ENCODE measurements at regions not wholly inside any gene's neighbourhood (a gene's known extent, or its start where the extent isn't known, plus 50 kb on each side); places are given as distances from the start of the nearest gene placed in this dataset.
"Not testable (repeated sequence)": the region's sequence is repeated elsewhere in the genome, so short reads cannot be mapped to it uniquely, and the experiment has no call there.

DNA sequence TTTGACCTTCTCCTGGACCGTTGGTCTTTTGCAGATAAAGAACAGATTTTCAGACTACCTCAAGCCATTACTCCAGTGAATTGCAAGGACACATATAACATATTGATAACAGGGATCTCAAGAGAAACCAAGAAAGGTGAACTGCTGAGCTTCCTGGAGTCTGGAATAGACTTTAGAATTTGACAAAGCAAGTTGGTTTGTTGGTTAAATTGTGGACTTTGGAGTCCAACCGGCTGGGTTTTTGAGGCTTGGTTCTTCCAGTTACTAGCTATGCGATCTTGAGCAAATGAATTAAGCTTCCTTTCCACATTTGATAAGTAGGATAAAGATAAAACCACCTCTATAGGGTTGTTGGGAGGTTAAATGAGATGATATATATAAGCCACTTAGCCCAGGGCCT, 233.1 kb downstream of the SHQ1 start:
- no peak overlapping the region for H3K4me3 Mint-ChIP-seq (ENCODE audit: low read depth)
- intact Hi-C loops (cut with micrococcal nuclease): no loop called here
- no peaks in the 10 kb centered on the region for H3K36me3 Mint-ChIP-seq (ENCODE audit: low read depth)
- H3K4me1 Mint-ChIP-seq (ENCODE audit: low read depth): peaks cover 9% of the 10 kb centered on the region
- DNase-seq (ENCODE audit: low spot score): no peak
- H3K27me3 Mint-ChIP-seq (ENCODE audit: low read depth): no peaks in the 10 kb centered on the region
- H3K27ac Mint-ChIP-seq: no peak overlapping the region
- peaks cover 5% of the 10 kb centered on the region for H3K9me3 Mint-ChIP-seq

DNA sequence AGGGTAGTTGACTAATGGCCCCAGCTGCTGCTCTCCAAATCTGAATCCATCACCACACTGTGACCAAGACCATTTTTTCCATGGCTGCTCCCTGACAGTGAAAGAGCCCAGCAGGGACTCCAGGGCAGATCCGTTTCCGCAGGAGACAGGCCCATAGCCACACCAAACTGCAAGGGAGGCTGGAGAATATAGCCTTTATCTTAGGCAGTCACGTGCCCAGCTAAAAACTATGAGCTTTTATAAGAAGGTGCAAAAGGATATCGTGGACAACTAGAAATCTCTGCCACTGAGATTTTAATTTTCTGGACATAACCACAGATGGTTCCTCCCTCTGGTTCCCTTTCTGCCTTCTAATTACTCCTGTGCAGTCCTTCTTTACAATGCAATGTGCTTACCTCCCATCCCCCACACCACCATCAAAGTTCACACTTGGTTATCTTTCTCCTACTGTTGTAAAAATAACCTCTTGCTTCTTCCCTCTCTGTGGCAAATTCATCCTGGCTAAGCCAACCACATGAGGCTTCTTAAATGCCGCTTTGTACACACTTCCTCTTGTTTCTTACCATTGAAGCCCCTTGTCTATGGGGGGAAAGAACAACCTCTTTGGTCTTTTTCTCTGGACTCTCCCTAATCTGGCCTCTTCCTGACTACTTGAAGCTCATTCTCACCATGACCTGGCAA, 233.7 kb downstream of the SHQ1 start:
- Mint-ChIP-seq H3K36me3 (ENCODE audit: low read depth) (no peaks in the 10 kb centered on the region), H3K27me3 (ENCODE audit: low read depth) (no peaks in the 10 kb centered on the region), H3K4me3 (ENCODE audit: low read depth) (no peak overlapping the region), H3K27ac (no peak overlapping the region), H3K4me1 (ENCODE audit: low read depth) (peaks cover 9% of the 10 kb centered on the region), H3K9me3 (peaks cover 5% of the 10 kb centered on the region)
- no peak for DNase-seq (ENCODE audit: low spot score)
- intact Hi-C loops (cut with micrococcal nuclease): no loop called here

DNA sequence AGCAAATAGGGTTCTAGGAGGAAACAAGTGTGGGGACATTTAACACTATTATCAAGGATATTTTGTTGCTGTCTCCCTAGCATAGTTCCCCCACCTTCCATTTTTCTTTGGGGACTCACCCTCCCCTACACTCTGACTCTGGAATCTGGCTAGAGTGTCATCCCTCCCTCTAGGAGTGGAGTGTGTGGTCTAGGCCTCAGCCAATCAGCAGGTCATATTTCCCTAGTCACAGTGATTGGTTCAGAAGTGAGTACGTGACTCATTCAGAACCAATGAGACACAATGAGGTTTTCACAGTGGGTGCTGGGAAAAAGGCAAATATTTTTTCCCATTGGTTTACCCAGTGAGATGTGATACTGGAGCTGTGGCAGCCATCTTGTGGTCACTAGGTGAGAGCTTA, 234.4 kb downstream of the SHQ1 start:
- no peaks in the 10 kb centered on the region for H3K27me3 Mint-ChIP-seq (ENCODE audit: low read depth)
- no peak for DNase-seq (ENCODE audit: low spot score)
- intact Hi-C loops (cut with micrococcal nuclease): no loop called here
- no peak overlapping the region for H3K4me3 Mint-ChIP-seq (ENCODE audit: low read depth)
- no peaks in the 10 kb centered on the region for H3K36me3 Mint-ChIP-seq (ENCODE audit: low read depth)
- peaks cover 9% of the 10 kb centered on the region for H3K4me1 Mint-ChIP-seq (ENCODE audit: low read depth)
- no peak overlapping the region for H3K27ac Mint-ChIP-seq
- peaks cover 5% of the 10 kb centered on the region for H3K9me3 Mint-ChIP-seq

DNA sequence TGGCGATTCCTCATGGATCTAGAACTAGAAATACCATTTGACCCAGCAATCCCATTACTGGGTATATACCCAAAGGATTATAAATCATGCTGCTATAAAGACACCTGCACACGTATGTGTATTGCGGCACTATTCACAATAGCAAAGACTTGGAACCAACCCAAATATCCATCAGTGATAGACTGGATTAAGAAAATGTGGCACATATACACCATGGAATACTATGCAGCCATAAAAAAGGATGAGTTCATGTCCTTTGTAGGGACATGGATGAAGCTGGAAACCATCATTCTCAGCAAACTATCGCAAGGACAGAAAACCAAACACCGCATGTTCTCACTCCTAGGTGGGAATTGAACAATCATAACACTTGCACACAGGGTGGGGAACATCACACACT, 239.1 kb downstream of the SHQ1 start:
- intact Hi-C loops (cut with micrococcal nuclease); H3K4me1 Mint-ChIP-seq (ENCODE audit: low read depth); H3K27ac Mint-ChIP-seq; H3K27me3 Mint-ChIP-seq (ENCODE audit: low read depth); DNase-seq (ENCODE audit: low spot score); H3K36me3 Mint-ChIP-seq (ENCODE audit: low read depth); H3K9me3 Mint-ChIP-seq; H3K4me3 Mint-ChIP-seq (ENCODE audit: low read depth): not testable (repeated sequence)

DNA sequence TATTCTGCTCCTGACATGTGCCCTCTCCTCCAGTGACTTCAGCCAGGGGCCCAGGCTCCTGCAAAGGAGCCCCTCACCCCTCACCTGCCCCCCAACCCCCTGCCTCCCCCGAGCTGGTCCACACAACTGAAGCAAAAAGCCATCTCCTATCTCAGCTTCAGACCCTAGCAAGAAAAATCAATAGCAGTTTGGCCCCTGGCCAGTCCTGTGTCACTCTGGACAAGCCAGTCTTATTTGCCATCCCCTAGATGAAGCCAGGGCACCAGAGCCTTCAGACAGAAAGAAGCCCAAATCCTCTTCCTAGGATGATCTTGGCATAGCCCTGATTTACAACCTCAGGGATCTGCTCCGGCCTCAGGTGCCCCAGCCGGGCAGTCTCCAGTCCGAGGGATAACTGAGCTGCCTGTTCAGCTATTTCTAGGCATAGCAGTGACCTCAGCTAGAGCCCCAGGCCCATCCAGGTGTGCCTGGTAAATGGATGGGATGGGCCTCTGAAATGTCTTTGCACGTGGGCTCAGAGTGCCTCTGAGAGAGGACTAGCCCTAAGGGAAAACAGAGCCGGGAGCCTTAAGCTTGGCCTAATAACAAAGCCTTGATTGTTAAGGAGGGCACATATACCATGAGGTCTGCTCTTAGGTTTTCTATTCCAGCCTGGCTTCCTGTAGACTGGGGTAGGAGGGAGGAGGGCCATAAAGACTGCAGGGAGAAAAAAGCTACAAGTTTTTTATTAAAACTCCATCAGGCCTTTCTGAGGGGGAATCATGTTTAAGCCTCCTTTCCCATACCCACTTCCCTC, 242.0 kb downstream of the SHQ1 start:
- no peak overlapping the region for H3K27ac Mint-ChIP-seq
- no peak for DNase-seq (ENCODE audit: low spot score)
- H3K4me1 Mint-ChIP-seq (ENCODE audit: low read depth): no peaks in the 10 kb centered on the region
- no peaks in the 10 kb centered on the region for H3K36me3 Mint-ChIP-seq (ENCODE audit: low read depth)
- no peaks in the 10 kb centered on the region for H3K9me3 Mint-ChIP-seq
- H3K4me3 Mint-ChIP-seq (ENCODE audit: low read depth): no peak overlapping the region
- H3K27me3 Mint-ChIP-seq (ENCODE audit: low read depth): no peaks in the 10 kb centered on the region
- intact Hi-C loops (cut with micrococcal nuclease): no loop called here

DNA sequence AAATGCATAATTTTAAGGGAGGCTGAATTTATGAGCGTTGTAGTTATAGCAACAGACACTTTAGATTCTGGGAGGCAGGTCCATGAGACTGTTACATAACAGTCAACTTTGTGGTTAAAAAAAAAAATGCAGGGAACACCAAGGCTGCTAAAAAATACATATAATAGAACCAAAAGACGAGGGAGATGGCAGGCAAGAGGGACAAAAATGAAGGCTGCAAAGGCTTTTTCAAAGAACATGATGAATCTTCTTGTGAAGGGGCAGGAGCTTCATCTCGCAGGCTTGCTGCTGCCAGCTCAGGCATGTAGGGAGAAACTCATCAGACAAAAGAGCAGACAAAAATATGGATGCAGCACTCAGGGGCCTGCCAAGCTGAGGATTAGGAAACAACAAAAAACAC, 243.9 kb downstream of the SHQ1 start:
- H3K4me3 Mint-ChIP-seq (ENCODE audit: low read depth): no peak overlapping the region
- intact Hi-C loops (cut with micrococcal nuclease): no loop called here
- no peaks in the 10 kb centered on the region for H3K27me3 Mint-ChIP-seq (ENCODE audit: low read depth)
- H3K9me3 Mint-ChIP-seq: no peaks in the 10 kb centered on the region
- H3K36me3 Mint-ChIP-seq (ENCODE audit: low read depth): no peaks in the 10 kb centered on the region
- no peak for DNase-seq (ENCODE audit: low spot score)
- H3K4me1 Mint-ChIP-seq (ENCODE audit: low read depth): no peaks in the 10 kb centered on the region
- no peak overlapping the region for H3K27ac Mint-ChIP-seq

DNA sequence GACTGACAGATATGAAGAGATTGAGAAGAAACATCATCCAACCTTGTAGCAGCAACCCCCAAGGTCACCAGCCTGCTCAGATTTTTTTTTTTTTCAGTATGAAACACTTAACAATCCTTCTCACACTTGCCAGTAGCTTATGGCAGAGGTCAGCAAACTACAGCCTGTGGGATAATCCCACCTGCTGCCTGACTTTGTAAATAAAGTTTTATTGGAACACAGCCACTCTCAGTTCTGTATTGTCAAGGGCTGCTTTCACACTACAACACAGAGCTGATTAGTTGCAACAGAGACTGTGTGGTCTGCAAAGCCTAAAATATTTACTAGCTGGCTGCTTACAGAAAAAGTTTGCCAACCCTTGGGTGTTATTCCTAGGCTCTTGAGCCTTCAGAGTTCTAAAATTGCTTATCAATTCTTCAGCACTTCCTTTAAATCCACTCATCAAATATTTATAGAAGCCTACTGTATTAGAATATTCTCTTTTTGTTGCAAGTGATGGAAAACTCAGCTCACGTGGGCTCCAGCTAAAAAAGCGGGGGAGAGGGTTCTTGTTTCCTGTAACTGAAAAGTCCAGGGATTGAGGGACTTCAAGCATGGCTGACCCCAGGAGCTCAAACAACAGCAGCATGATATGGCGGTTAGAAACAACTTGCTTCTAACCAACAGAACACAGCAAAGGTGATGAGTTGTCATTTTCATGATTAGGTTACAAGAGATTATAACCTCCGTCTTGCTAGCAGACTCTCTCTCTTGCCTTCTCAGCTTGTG, 246.1 kb downstream of the SHQ1 start:
- Mint-ChIP-seq H3K9me3 (no peaks in the 10 kb centered on the region), H3K27me3 (ENCODE audit: low read depth) (no peaks in the 10 kb centered on the region), H3K36me3 (ENCODE audit: low read depth) (no peaks in the 10 kb centered on the region), H3K27ac (no peak overlapping the region), H3K4me1 (ENCODE audit: low read depth) (peaks cover 6% of the 10 kb centered on the region), H3K4me3 (ENCODE audit: low read depth) (no peak overlapping the region)
- no peak for DNase-seq (ENCODE audit: low spot score)
- intact Hi-C loops (cut with micrococcal nuclease): no loop called here

DNA sequence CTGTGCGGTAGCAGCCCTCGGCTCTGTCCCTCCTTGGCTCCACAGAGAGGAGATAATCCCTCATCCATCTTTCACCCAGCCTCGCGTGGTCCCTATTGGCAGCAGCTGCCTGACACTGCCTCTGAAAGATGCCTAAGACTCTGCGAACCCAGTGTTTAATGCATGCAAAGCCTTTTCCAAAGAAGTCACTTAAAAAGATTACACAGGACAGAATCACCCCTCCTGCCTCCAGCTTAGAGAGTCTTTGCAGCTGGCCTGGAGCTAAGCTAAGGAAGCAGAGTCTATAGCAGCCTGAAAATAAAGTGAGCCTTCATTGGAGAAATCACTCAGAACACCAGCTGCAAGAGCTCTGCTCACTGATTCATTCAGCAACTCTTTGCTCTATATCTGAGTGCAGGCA, 247.2 kb downstream of the SHQ1 start:
- intact Hi-C loops (cut with micrococcal nuclease): no loop called here
- H3K9me3 Mint-ChIP-seq: no peaks in the 10 kb centered on the region
- H3K4me3 Mint-ChIP-seq (ENCODE audit: low read depth): no peak overlapping the region
- no peaks in the 10 kb centered on the region for H3K36me3 Mint-ChIP-seq (ENCODE audit: low read depth)
- no peaks in the 10 kb centered on the region for H3K27me3 Mint-ChIP-seq (ENCODE audit: low read depth)
- no peak overlapping the region for H3K27ac Mint-ChIP-seq
- no peak for DNase-seq (ENCODE audit: low spot score)
- peaks cover 7% of the 10 kb centered on the region for H3K4me1 Mint-ChIP-seq (ENCODE audit: low read depth)

DNA sequence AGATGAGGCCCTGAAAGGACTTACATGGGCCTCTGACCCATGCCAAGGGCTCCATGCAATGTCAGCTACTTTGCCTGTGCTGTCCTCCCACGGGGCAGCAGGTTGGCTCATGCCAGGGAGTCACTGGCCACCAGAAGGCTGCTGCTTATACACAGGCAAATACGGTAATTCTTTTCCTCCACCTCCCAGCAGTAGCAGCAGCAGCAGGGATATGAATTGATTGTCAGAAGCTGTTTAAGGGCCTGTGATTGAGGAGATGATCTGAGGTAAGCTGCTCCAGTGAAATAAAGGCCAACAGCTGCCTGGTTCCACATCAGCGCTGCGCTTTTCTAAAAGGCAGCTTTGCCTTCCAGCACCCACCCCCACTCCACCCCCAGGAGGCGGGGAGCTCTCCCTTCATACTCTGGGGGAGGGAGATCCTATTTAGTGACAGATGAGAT, 250.5 kb downstream of the SHQ1 start:
- Mint-ChIP-seq H3K4me3 (ENCODE audit: low read depth) (no peak overlapping the region), H3K27me3 (ENCODE audit: low read depth) (no peaks in the 10 kb centered on the region), H3K9me3 (no peaks in the 10 kb centered on the region), H3K36me3 (ENCODE audit: low read depth) (no peaks in the 10 kb centered on the region), H3K27ac (no peak overlapping the region), H3K4me1 (ENCODE audit: low read depth) (peaks cover 18% of the 10 kb centered on the region)
- intact Hi-C loops (cut with micrococcal nuclease): no loop called here
- DNase-seq (ENCODE audit: low spot score): no peak

DNA sequence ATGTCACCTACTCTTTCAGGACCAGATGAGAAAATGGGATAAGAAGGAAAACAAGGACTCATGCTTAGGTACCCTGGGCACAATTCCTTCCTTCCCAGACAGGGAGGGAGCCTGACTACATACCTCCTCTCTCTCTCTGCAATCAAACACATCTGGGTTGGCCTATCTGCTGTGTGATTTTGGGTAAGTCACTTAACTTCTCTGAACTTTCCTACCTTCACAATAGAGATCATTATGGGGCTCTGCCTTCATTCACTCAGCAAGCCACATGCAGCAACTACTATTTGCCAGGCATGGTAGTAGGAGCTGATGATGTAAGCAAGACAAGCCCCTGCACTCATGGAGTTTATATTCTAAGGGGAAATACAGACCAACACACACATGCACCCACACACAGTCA, 251.2 kb downstream of the SHQ1 start:
- H3K9me3 Mint-ChIP-seq: no peaks in the 10 kb centered on the region
- H3K4me3 Mint-ChIP-seq (ENCODE audit: low read depth): no peak overlapping the region
- H3K27me3 Mint-ChIP-seq (ENCODE audit: low read depth): no peaks in the 10 kb centered on the region
- H3K4me1 Mint-ChIP-seq (ENCODE audit: low read depth): peaks cover 18% of the 10 kb centered on the region
- H3K27ac Mint-ChIP-seq: no peak overlapping the region
- no peaks in the 10 kb centered on the region for H3K36me3 Mint-ChIP-seq (ENCODE audit: low read depth)
- no peak for DNase-seq (ENCODE audit: low spot score)
- intact Hi-C loops (cut with micrococcal nuclease): no loop called here

DNA sequence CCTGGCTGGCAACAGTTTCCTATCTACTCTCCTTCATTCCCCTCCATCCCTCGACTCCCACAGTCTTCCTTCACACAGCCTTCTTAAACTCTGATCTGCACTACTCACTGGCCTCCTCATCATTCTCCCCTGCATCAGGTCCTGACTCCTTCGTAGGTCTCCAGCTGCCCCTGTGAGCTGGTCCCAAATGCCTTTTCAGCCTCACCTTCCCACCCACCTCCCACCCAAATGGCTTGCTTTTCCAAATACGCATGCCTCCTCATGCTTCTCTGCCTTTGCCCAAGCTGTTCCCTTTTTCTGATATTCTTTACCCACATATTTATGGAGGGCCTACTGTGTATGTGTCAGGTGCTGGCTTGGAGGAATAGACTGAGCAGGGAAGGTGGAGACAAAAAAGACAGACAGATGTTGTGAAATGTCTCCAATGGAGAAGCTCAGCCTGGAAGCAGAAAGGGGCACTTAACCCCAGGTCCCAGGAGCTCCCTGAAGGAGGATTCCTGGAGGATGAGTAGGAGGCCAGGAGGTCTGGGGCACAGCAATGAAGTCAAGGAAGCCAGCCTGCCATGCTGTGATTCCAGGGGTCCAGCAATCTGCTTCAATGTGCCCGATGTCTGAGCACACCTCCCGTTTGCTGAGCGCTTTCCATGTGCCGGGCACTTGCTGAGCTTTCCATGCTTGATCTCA, 252.2 kb downstream of the SHQ1 start:
- H3K4me3 Mint-ChIP-seq (ENCODE audit: low read depth): no peak overlapping the region
- no peaks in the 10 kb centered on the region for H3K36me3 Mint-ChIP-seq (ENCODE audit: low read depth)
- H3K9me3 Mint-ChIP-seq: no peaks in the 10 kb centered on the region
- H3K27ac Mint-ChIP-seq: no peak overlapping the region
- intact Hi-C loops (cut with micrococcal nuclease): no loop called here
- no peak for DNase-seq (ENCODE audit: low spot score)
- H3K27me3 Mint-ChIP-seq (ENCODE audit: low read depth): no peaks in the 10 kb centered on the region
- peaks cover 18% of the 10 kb centered on the region for H3K4me1 Mint-ChIP-seq (ENCODE audit: low read depth)

DNA sequence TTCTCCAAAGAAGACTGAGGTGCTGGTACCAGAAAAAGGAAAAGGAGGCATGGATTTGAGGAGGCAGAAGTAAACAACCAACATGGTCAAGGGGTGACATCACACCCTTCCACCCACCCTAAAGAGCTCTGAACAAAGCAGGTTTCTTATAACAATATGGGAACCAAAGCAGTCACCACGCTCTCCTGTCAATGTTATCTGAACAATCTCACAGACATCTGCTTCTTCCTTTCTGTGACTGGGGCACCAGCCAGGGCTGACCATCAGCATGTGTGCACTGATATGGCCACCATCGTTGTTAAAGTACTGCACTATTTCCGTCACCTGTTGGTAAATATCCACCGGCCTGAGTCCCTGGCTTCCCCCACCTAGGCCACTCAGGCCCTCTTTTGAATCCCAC, 252.9 kb downstream of the SHQ1 start:
- intact Hi-C loops (cut with micrococcal nuclease): no loop called here
- Mint-ChIP-seq H3K4me3 (ENCODE audit: low read depth) (no peak overlapping the region), H3K4me1 (ENCODE audit: low read depth) (peaks cover 18% of the 10 kb centered on the region), H3K27me3 (ENCODE audit: low read depth) (no peaks in the 10 kb centered on the region), H3K9me3 (no peaks in the 10 kb centered on the region), H3K27ac (no peak overlapping the region), H3K36me3 (ENCODE audit: low read depth) (no peaks in the 10 kb centered on the region)
- DNase-seq (ENCODE audit: low spot score): no peak

Data from activated T-helper 2 cell treated with anti-CD3 and anti-CD28 coated beads, Interferon-gamma antibody, Interleukin-2, Interleukin-4, amounts not matched to agents 10 μg/mL and 5 μg/mL and 100 μg/mL, durations not matched to agents 14 hours and 24 hours and 36 hours (primary cell).